C4-2B (cell line): ENCODE measurements at regions not wholly inside any gene's neighbourhood (a gene's known extent, or its start where the extent isn't known, plus 50 kb on each side); places are given as distances from the start of the nearest gene placed in this dataset.

ENCODE experiments used
- CTCF ChIP-seq: fragments of 450-650 bp; conservative IDR thresholded peaks from 2 replicates; pipeline ENCODE4 v1.5.1; 2017; ENCODE audit warnings: mild to moderate bottlenecking
- ZFX ChIP-seq: fragments of 450-650 bp; IDR thresholded peaks from 2 replicates; pipeline ENCODE4 v1.6.1; 2017

- no peak for TF ChIP-seq CTCF
- no peak for TF ChIP-seq ZFX
Measured at GRCh38 chr18:22542406-22542835, 124.7 kb upstream of the CTAGE1 start.
